ENCODE measurements at regions not wholly inside any gene's neighbourhood (a gene's known extent, or its start where the extent isn't known, plus 50 kb on each side); places are given as distances from the start of the nearest gene placed in this dataset.

- DNase-seq = no peak
Observed at GRCh38 chr9:93875330-93875729, 79.8 kb downstream of the BARX1 start.

GRCh38 chr9:93874242-93874641, 80.9 kb downstream of the BARX1 start:
- no peak for DNase-seq

- DNase-seq = no peak
Observed at GRCh38 chr9:93871286-93871685, 83.9 kb downstream of the BARX1 start.

GRCh38 chr9:93869863-93870262, 85.3 kb downstream of the BARX1 start:
- DNase-seq = no peak

- DNase-seq = peak; percentile 6
Observed at GRCh38 chr9:93869088-93869487, 86.1 kb downstream of the BARX1 start.

- DNase-seq = no peak
Observed at GRCh38 chr9:93865716-93866115, 89.4 kb downstream of the BARX1 start.

GRCh38 chr9:93865245-93865644, 89.9 kb downstream of the BARX1 start:
- no peak for DNase-seq

- DNase-seq = no peak
Observed at GRCh38 chr9:93864840-93865239, 90.3 kb downstream of the BARX1 start.

- no peak for DNase-seq
Observed at GRCh38 chr9:93864032-93864431, 91.1 kb downstream of the BARX1 start.

GRCh38 chr9:93862877-93863545, 92.1 kb downstream of the BARX1 start:
- no peak for DNase-seq

- no peak for DNase-seq
Observed at GRCh38 chr9:93861736-93862358, 93.3 kb downstream of the BARX1 start.

GRCh38 chr9:93860694-93861658, 94.2 kb downstream of the BARX1 start:
- no peak for DNase-seq

GRCh38 chr9:93859431-93860215, 95.5 kb downstream of the BARX1 start:
- DNase-seq = no peak

GRCh38 chr9:93857528-93857927, 97.6 kb downstream of the BARX1 start:
- no peak for DNase-seq

GRCh38 chr9:93852728-93853127, 102.4 kb downstream of the BARX1 start:
- DNase-seq = no peak

- no peak for DNase-seq
Observed at GRCh38 chr9:93846349-93846748, 108.8 kb downstream of the BARX1 start.

- no peak for DNase-seq
Observed at GRCh38 chr9:93843396-93843795, 111.8 kb downstream of the BARX1 start.

GRCh38 chr9:93830606-93831005, 124.5 kb downstream of the BARX1 start:
- DNase-seq = no peak

- DNase-seq = no peak
Observed at GRCh38 chr9:93830012-93830596, 125.1 kb downstream of the BARX1 start.

- no peak for DNase-seq
Observed at GRCh38 chr9:93829271-93830011, 125.7 kb downstream of the BARX1 start.

GRCh38 chr9:93828331-93829097, 126.6 kb downstream of the BARX1 start:
- DNase-seq = no peak
